ENCODE measurements at regions not wholly inside any gene's neighbourhood (a gene's known extent, or its start where the extent isn't known, plus 50 kb on each side); places are given as distances from the start of the nearest gene placed in this dataset.

GRCh38 chr4:3715855-3716630 is 50.1 kb upstream of the ADRA2C start:
- no peaks in the 10 kb centered on the region for H3K36me3 ChIP-seq (ENCODE audit: control insufficient read depth, insufficient read depth, low read length)
- H3K27ac ChIP-seq (ENCODE audit: low read depth, low read length, severe bottlenecking) = no peak overlapping the region
- no peaks in the 10 kb centered on the region for H3K4me1 ChIP-seq (ENCODE audit: control insufficient read depth, insufficient read depth, low read length, poor library complexity, severe bottlenecking)
- H3K4me3 ChIP-seq (ENCODE audit: extremely low read depth, insufficient read depth, low read length, poor library complexity, severe bottlenecking) = no peak overlapping the region
- WGBS, 2 experiments (ENCODE audit: insufficient coverage in 2 of 2) = 88 to 89% methylated on average over 16 to 21 of the region's 23 CpGs
- H3K9me3 ChIP-seq (ENCODE audit: control insufficient read depth, low read length) = peaks cover 8% of the 10 kb centered on the region

DNA sequence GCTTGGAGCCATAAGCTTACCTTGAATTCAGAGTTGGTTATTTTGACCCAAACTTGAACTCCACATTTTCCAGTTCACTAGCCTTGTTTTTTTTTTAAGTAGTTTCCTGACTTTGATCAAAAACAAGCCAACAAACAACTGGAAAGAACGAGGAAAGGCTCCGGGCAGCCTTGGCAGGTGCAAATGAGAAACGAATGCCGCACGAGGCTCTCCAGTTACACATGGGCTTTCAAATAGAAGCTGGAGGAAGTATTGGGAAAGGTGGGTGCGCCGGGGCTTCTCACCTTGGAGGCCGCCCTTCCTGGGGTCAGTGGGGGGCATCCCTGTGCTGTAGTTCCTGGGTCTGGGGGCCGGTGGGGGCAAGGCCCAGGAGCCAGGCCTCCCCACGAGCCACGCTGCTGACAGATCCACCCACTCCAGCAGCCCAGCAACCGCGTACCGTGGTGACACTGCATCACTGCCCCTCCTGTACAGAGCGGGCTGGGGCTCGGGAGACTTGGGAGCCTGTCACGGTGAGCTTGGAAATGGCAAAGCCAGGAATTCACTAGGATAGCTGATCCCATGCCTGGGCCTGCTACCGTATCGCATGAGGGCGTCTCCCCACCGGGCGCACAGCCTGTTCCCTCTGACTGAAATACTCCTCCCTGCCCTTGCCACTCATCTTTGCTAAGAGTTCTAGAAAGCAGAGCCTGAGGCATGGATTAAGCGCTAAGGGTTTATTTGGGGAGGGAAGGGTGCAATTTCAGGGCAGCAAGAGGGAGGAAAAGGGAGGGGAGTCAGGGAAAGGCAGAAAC is 50.9 kb upstream of the ADRA2C start:
- no peak overlapping the region for H3K27ac ChIP-seq (ENCODE audit: low read depth, low read length, severe bottlenecking)
- H3K4me1 ChIP-seq (ENCODE audit: control insufficient read depth, insufficient read depth, low read length, poor library complexity, severe bottlenecking) = peaks cover 7% of the 10 kb centered on the region
- WGBS, 2 experiments (ENCODE audit: insufficient coverage in 2 of 2) = 81 to 85% methylated on average over 21 of the region's 23 CpGs
- peaks cover 8% of the 10 kb centered on the region for H3K9me3 ChIP-seq (ENCODE audit: control insufficient read depth, low read length)
- H3K4me3 ChIP-seq (ENCODE audit: extremely low read depth, insufficient read depth, low read length, poor library complexity, severe bottlenecking) = no peak overlapping the region
- H3K36me3 ChIP-seq (ENCODE audit: control insufficient read depth, insufficient read depth, low read length) = no peaks in the 10 kb centered on the region

DNA sequence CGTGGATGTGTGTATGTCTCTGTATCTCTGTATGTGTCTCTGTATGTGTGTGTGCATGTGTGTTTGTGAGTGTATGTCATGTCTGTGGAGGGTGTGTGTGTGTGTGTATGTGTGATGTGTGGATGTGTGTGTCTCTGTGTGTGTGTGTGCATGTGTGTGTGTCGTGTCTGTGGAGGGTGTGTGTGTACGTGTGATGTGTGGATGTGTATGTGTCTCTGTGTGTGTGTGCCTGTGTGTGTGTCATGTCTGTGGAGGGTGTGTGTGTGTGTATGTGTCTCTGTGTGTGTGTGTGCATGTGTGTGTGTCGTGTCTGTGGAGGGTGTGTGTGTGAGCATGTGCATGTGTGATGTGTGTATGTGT is 51.6 kb upstream of the ADRA2C start:
- H3K27ac ChIP-seq (ENCODE audit: low read depth, low read length, severe bottlenecking) = no peak overlapping the region

GRCh38 chr4:3713817-3714641 is 52.2 kb upstream of the ADRA2C start:
- 90 to 96% methylated on average over 11 of the region's 13 CpGs for WGBS, 2 experiments (ENCODE audit: insufficient coverage in 2 of 2)
- H3K4me1 ChIP-seq (ENCODE audit: control insufficient read depth, insufficient read depth, low read length, poor library complexity, severe bottlenecking) = peaks cover 11% of the 10 kb centered on the region
- no peaks in the 10 kb centered on the region for H3K36me3 ChIP-seq (ENCODE audit: control insufficient read depth, insufficient read depth, low read length)
- no peak overlapping the region for H3K4me3 ChIP-seq (ENCODE audit: extremely low read depth, insufficient read depth, low read length, poor library complexity, severe bottlenecking)
- no peak overlapping the region for H3K27ac ChIP-seq (ENCODE audit: low read depth, low read length, severe bottlenecking)
- peaks cover 8% of the 10 kb centered on the region for H3K9me3 ChIP-seq (ENCODE audit: control insufficient read depth, low read length)

More for the DNA sequence above, 51.6 kb upstream of the ADRA2C start:
- Histone ChIP-seq H3K4me1 (ENCODE audit: control insufficient read depth, insufficient read depth, low read length, poor library complexity, severe bottlenecking) (peaks cover 11% of the 10 kb centered on the region), H3K36me3 (ENCODE audit: control insufficient read depth, insufficient read depth, low read length) (no peaks in the 10 kb centered on the region), H3K4me3 (ENCODE audit: extremely low read depth, insufficient read depth, low read length, poor library complexity, severe bottlenecking) (no peak overlapping the region), H3K9me3 (ENCODE audit: control insufficient read depth, low read length) (peaks cover 8% of the 10 kb centered on the region)
- 84 to 87% methylated on average over 2 to 4 of the region's 4 CpGs for WGBS, 2 experiments (ENCODE audit: insufficient coverage in 2 of 2)

DNA sequence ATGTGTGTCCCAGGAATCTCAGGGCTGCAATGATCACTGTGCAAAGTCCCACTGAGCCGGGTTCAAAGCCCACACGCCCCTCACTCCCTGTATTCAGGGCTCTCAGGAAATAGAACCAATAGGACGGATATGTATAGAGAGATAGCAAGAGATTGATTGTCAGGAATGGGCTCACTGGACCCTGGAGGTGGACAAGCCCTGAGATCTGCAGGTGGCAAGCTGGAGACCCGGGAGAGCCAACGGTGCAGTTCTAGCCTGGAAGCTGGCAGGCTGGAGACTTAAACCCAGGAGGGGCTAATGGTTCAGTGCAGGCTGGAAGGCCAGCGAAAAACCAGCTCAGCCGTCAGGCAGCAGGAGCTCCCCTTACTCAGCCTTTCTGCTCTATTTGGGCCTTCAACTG is 52.8 kb upstream of the ADRA2C start:
- H3K36me3 ChIP-seq (ENCODE audit: control insufficient read depth, insufficient read depth, low read length) = no peaks in the 10 kb centered on the region
- WGBS, 2 experiments (ENCODE audit: insufficient coverage in 2 of 2) = 94 to 97% methylated on average over 6 to 7 of the region's 7 CpGs
- H3K27ac ChIP-seq (ENCODE audit: low read depth, low read length, severe bottlenecking) = no peak overlapping the region
- H3K4me1 ChIP-seq (ENCODE audit: control insufficient read depth, insufficient read depth, low read length, poor library complexity, severe bottlenecking) = peaks cover 11% of the 10 kb centered on the region
- H3K4me3 ChIP-seq (ENCODE audit: extremely low read depth, insufficient read depth, low read length, poor library complexity, severe bottlenecking) = no peak overlapping the region
- peaks cover 5% of the 10 kb centered on the region for H3K9me3 ChIP-seq (ENCODE audit: control insufficient read depth, low read length)

GRCh38 chr4:3712936-3713335 is 53.2 kb upstream of the ADRA2C start:
- peaks cover 14% of the 10 kb centered on the region for H3K4me1 ChIP-seq (ENCODE audit: control insufficient read depth, insufficient read depth, low read length, poor library complexity, severe bottlenecking)
- no peaks in the 10 kb centered on the region for H3K36me3 ChIP-seq (ENCODE audit: control insufficient read depth, insufficient read depth, low read length)
- no peak overlapping the region for H3K27ac ChIP-seq (ENCODE audit: low read depth, low read length, severe bottlenecking)
- 92 to 96% methylated on average over 14 to 19 of the region's 20 CpGs for WGBS, 2 experiments (ENCODE audit: insufficient coverage in 2 of 2)
- H3K4me3 ChIP-seq (ENCODE audit: extremely low read depth, insufficient read depth, low read length, poor library complexity, severe bottlenecking) = no peak overlapping the region
- H3K9me3 ChIP-seq (ENCODE audit: control insufficient read depth, low read length) = peaks cover 1% of the 10 kb centered on the region

DNA sequence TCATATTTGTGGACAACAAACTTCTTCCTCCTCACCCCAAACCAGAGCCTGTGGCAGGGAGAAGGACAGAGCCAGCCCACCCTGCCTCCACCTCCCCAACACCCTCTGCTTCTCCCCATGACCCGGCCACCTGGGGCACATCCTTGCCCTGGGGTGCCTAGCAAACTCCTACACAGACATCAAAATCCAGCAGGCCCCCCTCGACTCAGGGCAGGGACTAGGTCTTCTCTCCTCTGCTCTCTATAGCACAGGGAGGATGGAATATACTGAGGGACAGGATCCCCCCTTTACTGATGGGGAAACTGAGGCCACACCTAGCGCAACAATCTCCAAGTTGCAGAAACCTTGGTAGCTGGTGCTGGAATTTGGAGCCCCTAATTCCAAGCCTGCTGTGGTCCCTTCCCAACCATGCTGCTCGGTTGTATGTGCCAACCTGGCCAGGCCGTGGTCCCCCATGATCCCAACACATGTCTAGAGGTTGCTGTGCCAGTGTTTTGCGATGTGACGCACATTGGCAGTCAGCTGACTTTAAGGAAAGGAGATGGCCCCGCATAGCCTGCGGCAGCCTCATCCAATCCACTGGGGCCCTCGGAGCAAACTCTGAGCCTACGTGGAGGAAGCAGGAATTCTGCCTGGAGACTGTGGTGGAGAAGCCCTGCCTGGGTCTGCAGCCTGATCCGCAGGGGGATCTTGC is 53.9 kb upstream of the ADRA2C start:
- H3K36me3 ChIP-seq (ENCODE audit: control insufficient read depth, insufficient read depth, low read length) = no peaks in the 10 kb centered on the region
- peaks cover 17% of the 10 kb centered on the region for H3K4me1 ChIP-seq (ENCODE audit: control insufficient read depth, insufficient read depth, low read length, poor library complexity, severe bottlenecking)
- WGBS, 2 experiments (ENCODE audit: insufficient coverage in 2 of 2) = 89 to 90% methylated on average over 11 of the region's 12 CpGs
- no peak overlapping the region for H3K27ac ChIP-seq (ENCODE audit: low read depth, low read length, severe bottlenecking)
- H3K9me3 ChIP-seq (ENCODE audit: control insufficient read depth, low read length) = no peaks in the 10 kb centered on the region
- no peak overlapping the region for H3K4me3 ChIP-seq (ENCODE audit: extremely low read depth, insufficient read depth, low read length, poor library complexity, severe bottlenecking)

- WGBS, 2 experiments (ENCODE audit: insufficient coverage in 2 of 2) = 88 to 93% methylated on average over 29 to 35 of the region's 35 CpGs
- Histone ChIP-seq H3K4me1 (ENCODE audit: control insufficient read depth, insufficient read depth, low read length, poor library complexity, severe bottlenecking) (peaks cover 20% of the 10 kb centered on the region), H3K9me3 (ENCODE audit: control insufficient read depth, low read length) (no peaks in the 10 kb centered on the region), H3K36me3 (ENCODE audit: control insufficient read depth, insufficient read depth, low read length) (no peaks in the 10 kb centered on the region), H3K4me3 (ENCODE audit: extremely low read depth, insufficient read depth, low read length, poor library complexity, severe bottlenecking) (no peak overlapping the region), H3K27ac (ENCODE audit: low read depth, low read length, severe bottlenecking) (peak overlapping the region; percentile 13)
Observed at GRCh38 chr4:3711183-3712111, 54.7 kb upstream of the ADRA2C start.

- Histone ChIP-seq H3K27ac (ENCODE audit: low read depth, low read length, severe bottlenecking) (peak overlapping the region; percentile 13), H3K4me3 (ENCODE audit: extremely low read depth, insufficient read depth, low read length, poor library complexity, severe bottlenecking) (no peak overlapping the region), H3K4me1 (ENCODE audit: control insufficient read depth, insufficient read depth, low read length, poor library complexity, severe bottlenecking) (peaks cover 20% of the 10 kb centered on the region), H3K9me3 (ENCODE audit: control insufficient read depth, low read length) (no peaks in the 10 kb centered on the region), H3K36me3 (ENCODE audit: control insufficient read depth, insufficient read depth, low read length) (no peaks in the 10 kb centered on the region)
- 61 to 79% methylated on average over 13 to 21 of the region's 24 CpGs for WGBS, 2 experiments (ENCODE audit: insufficient coverage in 2 of 2)
Observed at GRCh38 chr4:3710451-3711182, 55.6 kb upstream of the ADRA2C start.

Measured in mesodermal cell (in vitro differentiated cells).